Sigmoid colon (tissue), 4 donors: ENCODE measurements at regions not wholly inside any gene's neighbourhood (a gene's known extent, or its start where the extent isn't known, plus 50 kb on each side); places are given as distances from the start of the nearest gene placed in this dataset.

Source experiments
- CTCF ChIP-seq, 4 experiments: fragments of 450-650 bp in 3 of 4; fragments of 200-600 bp in 1 of 4; IDR thresholded peaks; one replicate each; pipeline ENCODE4 v1.5.1; 2016 to 2019; ENCODE audit warnings: antibody characterized with exemption in 4 of 4, mild to moderate bottlenecking in 3 of 4, moderate library complexity in 2 of 4
- EP300 ChIP-seq, 4 donors: sonication (generic); formaldehyde crosslinking; IDR thresholded peaks; one replicate each; pipeline ENCODE4 v1.6.1; 2017; ENCODE audit warnings: antibody characterized with exemption in 4 of 4

GRCh38 chr12:97797473-97797872 is 334.9 kb downstream of the RMST start:
- TF ChIP-seq CTCF (IDR thresholded peaks at IDR 0.05) (no peak), EP300 (IDR thresholded peaks at IDR 0.05) (no peak)
